A549 (cell line): ENCODE measurements at regions not wholly inside any gene's neighbourhood (a gene's known extent, or its start where the extent isn't known, plus 50 kb on each side); places are given as distances from the start of the nearest gene placed in this dataset.
"Not testable (repeated sequence)": the region's sequence is repeated elsewhere in the genome, so short reads cannot be mapped to it uniquely, and the experiment has no call there.

Source experiments
- ATAC-seq, 2 experiments: fragments of 200-7000 bp in 1 of 2; fragments of >200 bp in 1 of 2; cut with Nextera tagmentation in 1 of 2; cut with Tn5 transposase in 1 of 2; 3 replicates each; pipeline versions ENCODE4 v1.8.0 to v1.9.1; 2018 to 2020; ENCODE audit warnings: mild to moderate bottlenecking in 1 of 2, moderate library complexity in 1 of 2
- CTCF ChIA-PET: fragments of 300-600 bp; sonication (Branson Sonifier 250); formaldehyde crosslinking; extraction: SDS; loops from one replicate; lab custom pipeline; 2021; ENCODE audit warnings: antibody characterized with exemption, inconsistent platforms; lab: Yijun Ruan, JAX
- POLR2A ChIA-PET: fragments of 350-600 bp; formaldehyde crosslinking; extraction: SDS; loops from one replicate; lab custom pipeline; 2021; ENCODE audit warnings: antibody characterized with exemption, inconsistent platforms; lab: Yijun Ruan, JAX
- DNase-seq, 2 experiments: peaks; one replicate each; pipeline versions ENCODE4 v3.0.0 to v3.0.0-alpha.2; 2011 to 2016; ENCODE audit warnings: low read depth in 1 of 2, low spot score in 1 of 2
- FAIRE-seq: peaks from 2 replicates; lab custom pipeline; 2011; peaks lifted over from hg19 to GRCh38; lab: Jason Lieb, UNC
- H3K27ac ChIP-seq, 2 experiments: fragments of >200 bp; sonication (Bioruptor Twin); formaldehyde crosslinking; 3 replicates each; pipeline ENCODE4 v1.5.1; 2016 to 2017
- H3K4me1 ChIP-seq: fragments of >200 bp; sonication (Bioruptor Twin); formaldehyde crosslinking; 3 replicates; pipeline ENCODE4 v1.6.1; 2016
- H3K4me2 ChIP-seq: fragments of >200 bp; sonication (Bioruptor Twin); formaldehyde crosslinking; 3 replicates; pipeline ENCODE4 v1.6.1; 2016
- H3K4me3 ChIP-seq: fragments of >200 bp; sonication (Bioruptor Twin); formaldehyde crosslinking; 3 replicates; pipeline ENCODE4 v1.5.1; 2016
- H3K9me3 ChIP-seq: fragments of >200 bp; sonication (Bioruptor Twin); formaldehyde crosslinking; 3 replicates; pipeline ENCODE4 v1.6.1; 2016
- WGBS: methylation state at CpG from one replicate; pipeline ENCODE4 v1.1.6; 2017; ENCODE audit errors: missing lambda C conversion rate; 5-methylcytosine and 5-hydroxymethylcytosine counted together

- H3K4me3 ChIP-seq, H3K4me1 ChIP-seq, H3K27ac ChIP-seq, FAIRE-seq, H3K9me3 ChIP-seq, POLR2A ChIA-PET, DNase-seq, H3K4me2 ChIP-seq, ATAC-seq, CTCF ChIA-PET: not testable (repeated sequence)
- WGBS: no CpG with 5 or more reads among the region's 7 CpGs
Observed at GRCh38 chr2:89890185-89890773, 1198.8 kb downstream of the RPIA start.

GRCh38 chr2:89894988-89895387 is 1203.5 kb downstream of the RPIA start:
- no CpG with 5 or more reads among the region's 4 CpGs for WGBS
- H3K27ac ChIP-seq, DNase-seq, H3K4me2 ChIP-seq, H3K4me1 ChIP-seq, H3K9me3 ChIP-seq, POLR2A ChIA-PET, CTCF ChIA-PET, FAIRE-seq, H3K4me3 ChIP-seq, ATAC-seq: not testable (repeated sequence)

GRCh38 chr2:89895629-89896028 is 1204.2 kb downstream of the RPIA start:
- CTCF ChIA-PET, H3K27ac ChIP-seq, ATAC-seq, H3K4me2 ChIP-seq, POLR2A ChIA-PET, H3K4me1 ChIP-seq, H3K4me3 ChIP-seq, DNase-seq, FAIRE-seq, H3K9me3 ChIP-seq: not testable (repeated sequence)
- no CpG with 5 or more reads among the region's 6 CpGs for WGBS

- FAIRE-seq, H3K9me3 ChIP-seq, H3K4me2 ChIP-seq, H3K4me1 ChIP-seq, H3K27ac ChIP-seq, H3K4me3 ChIP-seq, DNase-seq, ATAC-seq, CTCF ChIA-PET, POLR2A ChIA-PET: not testable (repeated sequence)
- WGBS: 3% methylated on average over 2 of the region's 2 CpGs
Observed at GRCh38 chr2:89927018-89927417, 1235.5 kb downstream of the RPIA start.

GRCh38 chr2:89935436-89935835 is 1244.0 kb downstream of the RPIA start:
- POLR2A ChIA-PET, H3K4me1 ChIP-seq, FAIRE-seq, H3K4me3 ChIP-seq, ATAC-seq, H3K27ac ChIP-seq, H3K9me3 ChIP-seq, H3K4me2 ChIP-seq, CTCF ChIA-PET, DNase-seq: not testable (repeated sequence)
- WGBS: 5% methylated on average over 2 of the region's 2 CpGs

- POLR2A ChIA-PET, H3K4me2 ChIP-seq, FAIRE-seq, H3K4me3 ChIP-seq, CTCF ChIA-PET, H3K4me1 ChIP-seq, DNase-seq, H3K9me3 ChIP-seq, H3K27ac ChIP-seq, ATAC-seq: not testable (repeated sequence)
- WGBS: 25% methylated on average over 2 of the region's 2 CpGs
Observed at GRCh38 chr2:89936011-89936410, 1244.5 kb downstream of the RPIA start.

GRCh38 chr2:89936559-89936958 is 1245.1 kb downstream of the RPIA start:
- not testable (repeated sequence) for H3K4me3 ChIP-seq

GRCh38 chr2:89938756-89939155 is 1247.3 kb downstream of the RPIA start:
- FAIRE-seq, POLR2A ChIA-PET, H3K9me3 ChIP-seq, H3K4me2 ChIP-seq, H3K4me3 ChIP-seq, H3K4me1 ChIP-seq, H3K27ac ChIP-seq, CTCF ChIA-PET: not testable (repeated sequence)
- ATAC-seq (peak; percentile 81 to 90), DNase-seq (peak in 1 of 2 experiments; percentile 1)
- 10% methylated on average over 5 of the region's 5 CpGs for WGBS

More at GRCh38 chr2:89936559-89936958, 1245.1 kb downstream of the RPIA start:
- DNase-seq, H3K9me3 ChIP-seq, H3K4me2 ChIP-seq, POLR2A ChIA-PET, H3K27ac ChIP-seq, CTCF ChIA-PET, ATAC-seq, H3K4me1 ChIP-seq, FAIRE-seq: not testable (repeated sequence)

- H3K4me3 ChIP-seq, H3K27ac ChIP-seq, DNase-seq, FAIRE-seq, POLR2A ChIA-PET, H3K4me2 ChIP-seq, H3K9me3 ChIP-seq, CTCF ChIA-PET, H3K4me1 ChIP-seq: not testable (repeated sequence)
- WGBS: 34% methylated on average over 3 of the region's 6 CpGs
- ATAC-seq: peak; percentile 73 to 78; a peak in 4 of 6 replicates
Observed at GRCh38 chr2:89944267-89944666, 1252.8 kb downstream of the RPIA start.

GRCh38 chr2:89945004-89945616 is 1253.6 kb downstream of the RPIA start:
- DNase-seq, H3K9me3 ChIP-seq, H3K27ac ChIP-seq, H3K4me3 ChIP-seq, POLR2A ChIA-PET, H3K4me1 ChIP-seq, FAIRE-seq, CTCF ChIA-PET, H3K4me2 ChIP-seq: not testable (repeated sequence)
- no CpG with 5 or more reads among the region's 6 CpGs for WGBS
- ATAC-seq: peak in 1 of 2 experiments; percentile 41; a peak in 3 of 6 replicates

- H3K4me1 ChIP-seq, H3K4me3 ChIP-seq, FAIRE-seq, CTCF ChIA-PET, H3K4me2 ChIP-seq, H3K9me3 ChIP-seq, H3K27ac ChIP-seq, POLR2A ChIA-PET, DNase-seq, ATAC-seq: not testable (repeated sequence)
- WGBS: 0% methylated on average over 3 of the region's 3 CpGs
Observed at GRCh38 chr2:89947208-89947815, 1255.8 kb downstream of the RPIA start.
